ENCODE measurements at regions not wholly inside any gene's neighbourhood (a gene's known extent, or its start where the extent isn't known, plus 50 kb on each side); places are given as distances from the start of the nearest gene placed in this dataset.

GRCh38 chr4:152171556-152171955 lies 364.3 kb downstream of the FBXW7 start:
- no peak for TF ChIP-seq CTCF (IDR thresholded peaks at IDR 0.05)
- TF ChIP-seq ZFX (IDR thresholded peaks at IDR 0.05; ENCODE audit: borderline replicate concordance), result no peak

Measured in 22Rv1 (cell line).